Right renal pelvis (tissue), 4 donors: ENCODE measurements at regions not wholly inside any gene's neighbourhood (a gene's known extent, or its start where the extent isn't known, plus 50 kb on each side); places are given as distances from the start of the nearest gene placed in this dataset.

Experiments
- DNase-seq, 4 donors: peaks; one replicate each; pipeline ENCODE4 v3.0.0-alpha.2; 2013; ENCODE audit warnings: low read depth in 4 of 4, low spot score in 3 of 4, missing footprints in 1 of 4

GRCh38 chr14:36083317-36083716 lies 93.2 kb downstream of the PTCSC3 start:
- no peak for DNase-seq

- DNase-seq = no peak
Measured at GRCh38 chr14:36078080-36078479, 98.4 kb downstream of the PTCSC3 start.

- no peak for DNase-seq
Measured at GRCh38 chr14:36076197-36076596, 100.3 kb downstream of the PTCSC3 start.

- DNase-seq = no peak
Measured at GRCh38 chr14:36075203-36075602, 101.3 kb downstream of the PTCSC3 start.

- no peak for DNase-seq
Measured at GRCh38 chr14:36070720-36071043, 105.8 kb downstream of the PTCSC3 start.

- DNase-seq = peak in 2 of 4 donors; percentile 43 to 48
Measured at GRCh38 chr14:36070031-36070719, 106.3 kb downstream of the PTCSC3 start.

- peak in 1 of 4 donors; percentile 11 for DNase-seq
Measured at GRCh38 chr14:36069535-36069900, 107.0 kb downstream of the PTCSC3 start.

- DNase-seq = no peak
Measured at GRCh38 chr14:36068777-36069534, 107.6 kb downstream of the PTCSC3 start.

- no peak for DNase-seq
Measured at GRCh38 chr14:36067428-36068187, 108.9 kb downstream of the PTCSC3 start.

GRCh38 chr14:36066636-36067035 lies 109.9 kb downstream of the PTCSC3 start:
- no peak for DNase-seq

- DNase-seq = no peak
Measured at GRCh38 chr14:36065831-36066230, 110.7 kb downstream of the PTCSC3 start.

- DNase-seq = no peak
Measured at GRCh38 chr14:36059531-36059930, 117.0 kb downstream of the PTCSC3 start.

GRCh38 chr14:36057452-36058116 lies 118.9 kb downstream of the PTCSC3 start:
- peak in 1 of 4 donors; percentile 11 for DNase-seq

GRCh38 chr14:36056845-36057244 lies 119.7 kb downstream of the PTCSC3 start:
- no peak for DNase-seq

- no peak for DNase-seq
Measured at GRCh38 chr14:36055681-36056225, 120.8 kb downstream of the PTCSC3 start.

- no peak for DNase-seq
Measured at GRCh38 chr14:36055052-36055378, 121.5 kb downstream of the PTCSC3 start.

- DNase-seq = no peak
Measured at GRCh38 chr14:36054353-36055051, 122.0 kb downstream of the PTCSC3 start.

GRCh38 chr14:36052681-36053080 lies 123.8 kb downstream of the PTCSC3 start:
- no peak for DNase-seq

- DNase-seq = no peak
Measured at GRCh38 chr14:36052063-36052462, 124.5 kb downstream of the PTCSC3 start.

- no peak for DNase-seq
Measured at GRCh38 chr14:36048667-36049066, 127.9 kb downstream of the PTCSC3 start.
